ENCODE measurements at regions not wholly inside any gene's neighbourhood (a gene's known extent, or its start where the extent isn't known, plus 50 kb on each side); places are given as distances from the start of the nearest gene placed in this dataset.
A peak's percentile ranks its signal among the peaks of the same experiment; 100 is the strongest.
"Not testable (repeated sequence)": the region's sequence is repeated elsewhere in the genome, so short reads cannot be mapped to it uniquely, and the experiment has no call there.

GRCh38 chr7:26424319-26424718, 132.7 kb downstream of the SNX10 start:
- DNase-seq, result not testable (repeated sequence)

- DNase-seq, result no peak
Observed at GRCh38 chr7:26425655-26426054, 134.0 kb downstream of the SNX10 start.

GRCh38 chr7:26426096-26426495, 134.4 kb downstream of the SNX10 start:
- no peak for DNase-seq

GRCh38 chr7:26428571-26428970, 136.9 kb downstream of the SNX10 start:
- DNase-seq, result peak; percentile 97

- DNase-seq, result no peak
Observed at GRCh38 chr7:26429168-26429567, 137.5 kb downstream of the SNX10 start.

GRCh38 chr7:26434974-26435373, 143.3 kb downstream of the SNX10 start:
- DNase-seq, result no peak

GRCh38 chr7:26437003-26437532, 145.4 kb downstream of the SNX10 start:
- DNase-seq, result no peak

- DNase-seq, result no peak
Observed at GRCh38 chr7:26438078-26438477, 146.4 kb downstream of the SNX10 start.

GRCh38 chr7:26439521-26440232, 148.0 kb downstream of the SNX10 start:
- DNase-seq, result peak; percentile 85

- DNase-seq, result peak; percentile 82
Observed at GRCh38 chr7:26440233-26441001, 148.8 kb downstream of the SNX10 start.

GRCh38 chr7:26441002-26441521, 149.4 kb downstream of the SNX10 start:
- peak; percentile 42 for DNase-seq

GRCh38 chr7:26441611-26442277, 150.1 kb downstream of the SNX10 start:
- DNase-seq, result peak; percentile 30

- no peak for DNase-seq
Observed at GRCh38 chr7:26443006-26443405, 151.3 kb downstream of the SNX10 start.

- DNase-seq, result peak; percentile 8
Observed at GRCh38 chr7:26443751-26444150, 152.1 kb downstream of the SNX10 start.

- no peak for DNase-seq
Observed at GRCh38 chr7:26444555-26444954, 152.9 kb downstream of the SNX10 start.

- DNase-seq, result no peak
Observed at GRCh38 chr7:26447116-26447515, 155.5 kb downstream of the SNX10 start.

- no peak for DNase-seq
Observed at GRCh38 chr7:26449175-26450165, 157.8 kb downstream of the SNX10 start.

- no peak for DNase-seq
Observed at GRCh38 chr7:26451997-26452396, 160.3 kb downstream of the SNX10 start.

GRCh38 chr7:26454180-26454579, 162.5 kb downstream of the SNX10 start:
- DNase-seq, result no peak

GRCh38 chr7:26457696-26458327, 166.2 kb downstream of the SNX10 start:
- no peak for DNase-seq

- no peak for DNase-seq
Observed at GRCh38 chr7:26458466-26459145, 166.9 kb downstream of the SNX10 start.
